K562 (cell line): ENCODE measurements at regions not wholly inside any gene's neighbourhood (a gene's known extent, or its start where the extent isn't known, plus 50 kb on each side); places are given as distances from the start of the nearest gene placed in this dataset.

Source experiments
- ATAC-seq: fragments of 200-7000 bp; cut with Tn5 transposase; 3 replicates; pipeline ENCODE4 v1.9.1; 2020; ENCODE audit warnings: moderate library complexity
- BruUV-seq: library from RNA; stranded (reverse); fragments of 400-500 nt; replicated peaks from 2 replicates; lab custom pipeline; 2021; lab: Mats Ljungman, UMichigan
- CTCF ChIA-PET: fragments of 300-600 bp; formaldehyde crosslinking; extraction: SDS; loops from one replicate; lab custom pipeline; 2021; ENCODE audit warnings: low intra/inter-chr PET ratio; lab: Yijun Ruan, JAX
- POLR2A ChIA-PET: fragments of 300-600, 350-650 bp; sonication (Branson Sonifier 250); formaldehyde crosslinking; extraction: SDS; loops from one replicate; lab custom pipeline; 2021; ENCODE audit warnings: antibody characterized with exemption, inconsistent platforms; lab: Yijun Ruan, JAX
- DNase-seq, 4 experiments: peaks; one replicate each; pipeline versions ENCODE4 v3.0.0 to v3.0.0-alpha.2; 2011 to 2018; ENCODE audit warnings: low spot score in 3 of 4, mixed read lengths in 3 of 4; ENCODE audit errors: extremely low read depth in 1 of 4
- FAIRE-seq: peaks from 2 replicates; lab custom pipeline; 2011; peaks lifted over from hg19 to GRCh38; lab: Jason Lieb, UNC
- H2AFZ ChIP-seq: 2 replicates; pipeline ENCODE4 v1.6.0; 2011; ENCODE audit warnings: low read depth, low read length, control low read depth, inconsistent platforms
- H3K27ac ChIP-seq: fragments of 200-600 bp; 3 replicates; pipeline ENCODE4 v1.8.0; 2011; ENCODE audit warnings: low read depth, mild to moderate bottlenecking, control low read depth, inconsistent platforms, low read length, moderate library complexity, mixed read lengths; ENCODE audit errors: extremely low read depth
- H3K27me3 ChIP-seq, 2 experiments: fragments of 300-600 bp in 1 of 2; 2 replicates in 1 of 2; 3 replicates in 1 of 2; pipeline versions ENCODE4 v1.6.0 to v1.8.0; 2011; ENCODE audit warnings: inconsistent platforms in 2 of 2, low read length in 2 of 2, mild to moderate bottlenecking in 1 of 2, mixed read lengths in 1 of 2, moderate library complexity in 1 of 2; ENCODE audit not compliant: control insufficient read depth in 2 of 2, insufficient read depth in 2 of 2
- H3K36me3 ChIP-seq: fragments of 300-600 bp; 3 replicates; pipeline ENCODE4 v1.8.0; 2011; ENCODE audit warnings: mild to moderate bottlenecking, low read length, inconsistent platforms; ENCODE audit not compliant: control insufficient read depth, insufficient read depth
- H3K4me1 ChIP-seq, 2 experiments: fragments of 200-600 bp in 1 of 2; replicated peaks in 1 of 2; 2 replicates in 1 of 2; 3 replicates in 1 of 2; pipeline versions ENCODE4 v1.5.1 to v1.8.0; 2011; ENCODE audit warnings: inconsistent platforms in 2 of 2, low read length in 2 of 2, mild to moderate bottlenecking in 1 of 2, mixed read lengths in 1 of 2, moderate library complexity in 1 of 2; ENCODE audit not compliant: control insufficient read depth in 2 of 2, insufficient read depth in 2 of 2
- H3K4me2 ChIP-seq: 2 replicates; pipeline ENCODE4 v1.6.1; 2011; ENCODE audit warnings: low read length, control low read depth, inconsistent platforms, mixed read lengths; ENCODE audit not compliant: insufficient read depth
- H3K4me3 ChIP-seq: fragments of 200-600 bp; sonication (generic), shearing (Covaris generic); 2 replicates; pipeline ENCODE4 v1.5.1; 2016; ENCODE audit warnings: control low read depth, inconsistent platforms
- H3K79me2 ChIP-seq: fragments of 200-600 bp; 3 replicates; pipeline ENCODE4 v1.8.0; 2011; ENCODE audit warnings: low read length, inconsistent platforms; ENCODE audit not compliant: control insufficient read depth, insufficient read depth
- H3K9ac ChIP-seq, 2 experiments: 2 replicates each; pipeline versions ENCODE4 v1.6.0 to v1.6.1; 2011; ENCODE audit warnings: low read depth in 2 of 2, low read length in 2 of 2, control low read depth in 1 of 2, inconsistent platforms in 1 of 2, mild to moderate bottlenecking in 1 of 2, mixed read lengths in 1 of 2; ENCODE audit not compliant: insufficient read depth in 1 of 2
- H3K9me1 ChIP-seq: one replicate; pipeline ENCODE4 v1.6.0; 2011; ENCODE audit warnings: inconsistent platforms, mild to moderate bottlenecking, low read length, moderate library complexity; ENCODE audit not compliant: control insufficient read depth, insufficient read depth
- H3K9me3 ChIP-seq: replicated peaks from 2 replicates; pipeline ENCODE4 v1.5.1; 2011; ENCODE audit warnings: low read depth, low read length, inconsistent platforms; ENCODE audit not compliant: control insufficient read depth, insufficient read depth
- H4K20me1 ChIP-seq: replicated peaks from 2 replicates; pipeline ENCODE4 v1.6.1; 2011; ENCODE audit warnings: low read length, inconsistent platforms, mixed read lengths; ENCODE audit not compliant: control insufficient read depth, insufficient read depth
- ATF2 ChIP-seq: sonication (generic); formaldehyde crosslinking; IDR thresholded peaks from 2 replicates; pipeline ENCODE4 v1.8.1; 2022; ENCODE audit warnings: missing genetic modification reagents
- FOXA3 ChIP-seq, 2 experiments: fragments of 450-650 bp in 1 of 2; sonication (generic) in 1 of 2; formaldehyde crosslinking; IDR thresholded peaks in 1 of 2; conservative IDR thresholded peaks in 1 of 2; 2 replicates each; pipeline versions ENCODE4 v1.4.0 to v1.8.0; 2020 to 2022; ENCODE audit warnings: mild to moderate bottlenecking in 2 of 2, missing genetic modification reagents in 1 of 2
- LCOR ChIP-seq: sonication (generic); formaldehyde crosslinking; IDR thresholded peaks from 2 replicates; pipeline ENCODE4 v1.8.0; 2022; ENCODE audit warnings: mild to moderate bottlenecking, missing genetic modification reagents
- MAZ ChIP-seq, 2 experiments: fragments of 450-650 bp in 1 of 2; sonication (generic) in 1 of 2; formaldehyde crosslinking; IDR thresholded peaks in 1 of 2; conservative IDR thresholded peaks in 1 of 2; 2 replicates each; pipeline versions ENCODE4 v1.4.0 to v1.5.0; 2020; ENCODE audit warnings: mild to moderate bottlenecking in 1 of 2, missing genetic modification reagents in 1 of 2
- MIER1 ChIP-seq: fragments of 450-650 bp; IDR thresholded peaks from 2 replicates; pipeline ENCODE4 v1.6.1; 2016; ENCODE audit warnings: antibody characterized with exemption, mild to moderate bottlenecking, low read depth
- MITF ChIP-seq: IDR thresholded peaks from 2 replicates; pipeline ENCODE4 v1.6.1; 2014; ENCODE audit warnings: antibody characterized with exemption
- RBM14 ChIP-seq: fragments of 200-400 bp; formaldehyde crosslinking; IDR thresholded peaks from 2 replicates; pipeline ENCODE4 v1.6.1; 2018; ENCODE audit warnings: low read depth, mild to moderate bottlenecking, low read length, moderate library complexity, borderline replicate concordance; ENCODE audit not compliant: insufficient read depth
- SREBF1 ChIP-seq: fragments of 150-350 bp; IDR thresholded peaks from 2 replicates; pipeline ENCODE4 v1.6.1; 2014; ENCODE audit warnings: antibody characterized with exemption, low read depth, low read length, borderline replicate concordance
- TEAD4 ChIP-seq, 2 experiments: sonication (generic) in 1 of 2; formaldehyde crosslinking in 1 of 2; IDR thresholded peaks; 2 replicates each; pipeline versions ENCODE4 v1.6.1 to v1.8.0; 2012 to 2022; ENCODE audit warnings: borderline replicate concordance in 1 of 2, inconsistent platforms in 1 of 2, low read length in 1 of 2, mild to moderate bottlenecking in 1 of 2, missing genetic modification reagents in 1 of 2
- TRIM28 ChIP-seq: fragments of 450-650 bp; IDR thresholded peaks from 2 replicates; pipeline ENCODE4 v1.6.1; 2017
- XRCC4 ChIP-seq: IDR thresholded peaks from one replicate; pipeline ENCODE4 v1.6.1; 2011; ENCODE audit not compliant: insufficient read depth, insufficient read length; ENCODE audit errors: extremely low read depth
- ZNF133 ChIP-seq: fragments of 250-450 bp; sonication (Bioruptor Pico); IDR thresholded peaks from 2 replicates; pipeline ENCODE4 v1.4.0; 2020; ENCODE audit warnings: mild to moderate bottlenecking
- ZNF197 ChIP-seq: fragments of 200-800 bp; sonication (Bioruptor generic); IDR thresholded peaks from 2 replicates; pipeline ENCODE4 v1.6.1; 2016; ENCODE audit warnings: low read depth, missing genetic modification characterization, missing compliant biosample characterization
- ZNF561 ChIP-seq: fragments of 450-650 bp; formaldehyde crosslinking; conservative IDR thresholded peaks from 2 replicates; pipeline ENCODE4 v1.4.0; 2020; ENCODE audit warnings: mild to moderate bottlenecking, moderate library complexity
- ZNF583 ChIP-seq: fragments of 250-450 bp; sonication (Bioruptor Pico); IDR thresholded peaks from 2 replicates; pipeline ENCODE4 v1.4.0; 2020
- WGBS: fragments of 100-300 bp; shearing (Covaris generic); methylation state at CpG from one replicate; pipeline ENCODE4 v1.1.6; 2016; ENCODE audit warnings: low coverage, mixed read lengths; ENCODE audit not compliant: insufficient coverage; ENCODE audit errors: missing lambda C conversion rate; 5-methylcytosine and 5-hydroxymethylcytosine counted together
- in situ Hi-C: fragments of 300-500 bp; cut with MboI; formaldehyde crosslinking; loops from 4 replicates; pipeline ENCODE4 v1.15.0; 2018; ENCODE audit warnings: inconsistent platforms, mixed read lengths
- intact Hi-C: fragments of 100-400 bp; cut with micrococcal nuclease; formaldehyde crosslinking; loops from 2 replicates; pipeline ENCODE4 v1.14.2; 2022
- TF ChIP-seq, protein P1 (sequence below): sonication (generic); formaldehyde crosslinking; IDR thresholded peaks from 2 replicates; pipeline ENCODE4 v1.8.0; 2022; ENCODE audit warnings: missing genetic modification reagents, mild to moderate bottlenecking, borderline replicate concordance
- TF ChIP-seq, protein P2 (sequence below): sonication (generic); formaldehyde crosslinking; IDR thresholded peaks from 2 replicates; pipeline ENCODE4 v1.8.0; 2022; ENCODE audit warnings: mild to moderate bottlenecking, missing genetic modification reagents
- TF ChIP-seq, protein P3 (sequence below): sonication (generic); formaldehyde crosslinking; IDR thresholded peaks from 2 replicates; pipeline ENCODE4 v1.9.0; 2022; ENCODE audit warnings: mild to moderate bottlenecking, missing genetic modification reagents

DNA sequence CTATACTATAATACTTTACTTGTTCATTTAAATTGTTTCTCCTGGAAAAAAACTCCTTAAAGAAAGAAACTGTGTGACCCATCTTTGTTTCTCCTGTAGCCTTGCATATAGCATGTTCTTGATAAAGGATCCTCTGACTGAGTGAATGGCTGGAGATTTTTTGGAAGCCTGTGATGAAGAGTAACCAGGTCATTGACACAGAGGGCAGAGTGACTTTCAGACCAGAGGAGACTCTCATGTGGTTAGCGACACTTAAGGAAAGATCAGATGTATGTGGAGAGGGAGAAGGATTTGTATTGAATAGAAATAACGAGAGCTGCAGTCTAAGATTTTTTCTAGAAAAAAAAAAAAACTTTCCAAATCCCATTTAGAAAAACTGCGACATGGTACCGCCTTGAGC is 85.5 kb downstream of the TRIM43 start:
- H3K4me2 ChIP-seq, result no peak overlapping the region
- H3K36me3 ChIP-seq, result no peaks in the 10 kb centered on the region
- in situ Hi-C loops (no loop called here), intact Hi-C loops (no loop called here)
- H3K79me2 ChIP-seq, result no peaks in the 10 kb centered on the region
- H2AFZ ChIP-seq, result no peak overlapping the region
- DNase-seq, result no peak
- BruUV-seq, result no TSS peak
- no peaks in the 10 kb centered on the region for H3K4me1 ChIP-seq
- H4K20me1 ChIP-seq, result no peaks in the 10 kb centered on the region
- H3K27me3 ChIP-seq, result no peaks in the 10 kb centered on the region
- no peak for FAIRE-seq
- no peaks in the 10 kb centered on the region for H3K9me3 ChIP-seq
- H3K27ac ChIP-seq, result no peak overlapping the region
- 0% methylated on average over 4 of the region's 4 CpGs for WGBS
- no peak overlapping the region for H3K4me3 ChIP-seq
- no peak for ATAC-seq
- ChIA-PET CTCF (no interaction called here), POLR2A (no interaction called here)
- H3K9ac ChIP-seq, result no peak overlapping the region
- H3K9me1 ChIP-seq, result no peaks in the 10 kb centered on the region
- TF ChIP-seq RBM14 (no peak), MAZ (CRISPR knock-in tag; conservative IDR thresholded peaks at IDR 0.05 in 1 of 2, IDR thresholded peaks at IDR 0.05 in 1 of 2) (no peak), TEAD4 (IDR thresholded peaks at IDR 0.05; ENCODE audit: low read length) (no peak), TEAD4 (CRISPR knock-in tag; IDR thresholded peaks at IDR 0.05; ENCODE audit: borderline replicate concordance) (no peak), SREBF1 (no peak), ZNF197 (CRISPR knock-in tag) (no peak), TRIM28 (no peak), MIER1 (no peak), ZNF133 (no peak), MITF (no peak), ATF2 (CRISPR knock-in tag) (no peak), LCOR (CRISPR knock-in tag) (no peak), FOXA3 (CRISPR knock-in tag; conservative IDR thresholded peaks at IDR 0.05 in 1 of 2, IDR thresholded peaks at IDR 0.05 in 1 of 2) (no peak), ZNF561 (CRISPR knock-in tag) (no peak), ZNF583 (CRISPR knock-in tag) (no peak), XRCC4 (no peak)
- TF ChIP-seq, protein P1, sequence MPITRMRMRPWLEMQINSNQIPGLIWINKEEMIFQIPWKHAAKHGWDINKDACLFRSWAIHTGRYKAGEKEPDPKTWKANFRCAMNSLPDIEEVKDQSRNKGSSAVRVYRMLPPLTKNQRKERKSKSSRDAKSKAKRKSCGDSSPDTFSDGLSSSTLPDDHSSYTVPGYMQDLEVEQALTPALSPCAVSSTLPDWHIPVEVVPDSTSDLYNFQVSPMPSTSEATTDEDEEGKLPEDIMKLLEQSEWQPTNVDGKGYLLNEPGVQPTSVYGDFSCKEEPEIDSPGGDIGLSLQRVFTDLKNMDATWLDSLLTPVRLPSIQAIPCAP, result no peak
- TF ChIP-seq, protein P2, sequence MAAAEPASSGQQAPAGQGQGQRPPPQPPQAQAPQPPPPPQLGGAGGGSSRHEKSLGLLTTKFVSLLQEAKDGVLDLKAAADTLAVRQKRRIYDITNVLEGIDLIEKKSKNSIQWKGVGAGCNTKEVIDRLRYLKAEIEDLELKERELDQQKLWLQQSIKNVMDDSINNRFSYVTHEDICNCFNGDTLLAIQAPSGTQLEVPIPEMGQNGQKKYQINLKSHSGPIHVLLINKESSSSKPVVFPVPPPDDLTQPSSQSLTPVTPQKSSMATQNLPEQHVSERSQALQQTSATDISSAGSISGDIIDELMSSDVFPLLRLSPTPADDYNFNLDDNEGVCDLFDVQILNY (CRISPR knock-in tag), result no peak
- TF ChIP-seq, protein P3, sequence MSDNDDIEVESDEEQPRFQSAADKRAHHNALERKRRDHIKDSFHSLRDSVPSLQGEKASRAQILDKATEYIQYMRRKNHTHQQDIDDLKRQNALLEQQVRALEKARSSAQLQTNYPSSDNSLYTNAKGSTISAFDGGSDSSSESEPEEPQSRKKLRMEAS, result no peak
